Mammary epithelial cell (primary cell): ENCODE measurements at regions not wholly inside any gene's neighbourhood (a gene's known extent, or its start where the extent isn't known, plus 50 kb on each side); places are given as distances from the start of the nearest gene placed in this dataset.

Source experiments
- CTCF ChIP-seq, 2 donors: IDR thresholded peaks in 1 of 2; conservative IDR thresholded peaks in 1 of 2; 2 replicates each; pipeline ENCODE4 v1.5.1; 2011 to 2012; ENCODE audit warnings: inconsistent platforms in 2 of 2, low read length in 2 of 2, mild to moderate bottlenecking in 2 of 2, control low read depth in 1 of 2, low read depth in 1 of 2; ENCODE audit not compliant: insufficient read depth in 1 of 2; ENCODE audit errors: extremely low read depth in 1 of 2
- EZH2 ChIP-seq: IDR thresholded peaks from 2 replicates; pipeline ENCODE4 v1.6.1; 2012; ENCODE audit warnings: low read length, inconsistent platforms, borderline replicate concordance

- TF ChIP-seq CTCF (conservative IDR thresholded peaks at IDR 0.05 in 1 of 2, IDR thresholded peaks at IDR 0.05 in 1 of 2; ENCODE audit: extremely low read depth in 1 of 2, insufficient read depth in 1 of 2, low read depth in 1 of 2, low read length in 2 of 2) (no peak), EZH2 (no peak)
Measured at GRCh38 chr18:42187611-42188380, 232.8 kb downstream of the PIK3C3 start.
